ENCODE measurements at regions not wholly inside any gene's neighbourhood (a gene's known extent, or its start where the extent isn't known, plus 50 kb on each side); places are given as distances from the start of the nearest gene placed in this dataset.

GRCh38 chr5:68770551-68770950, 323.3 kb upstream of the SLC30A5 start:
- in situ Hi-C loops (cut with MboI): no loop called here
- DNase-seq (ENCODE audit: extremely low read depth in 1 of 4, low spot score in 3 of 4) (no peak), FAIRE-seq (no peak), ATAC-seq (no peak)
- Histone ChIP-seq H3K4me2 (ENCODE audit: insufficient read depth, low read length) (no peak overlapping the region), H3K27me3 (ENCODE audit: control insufficient read depth in 2 of 2, insufficient read depth in 2 of 2, low read length in 2 of 2) (peaks cover 2 to 10% of the 10 kb centered on the region in 2 experiments; a peak in 1 of 5 replicates), H3K9me1 (ENCODE audit: control insufficient read depth, insufficient read depth, low read length) (no peaks in the 10 kb centered on the region), H3K27ac (ENCODE audit: extremely low read depth, low read depth, low read length) (no peak overlapping the region), H2AFZ (ENCODE audit: low read depth, low read length) (no peak overlapping the region), H3K4me1 (replicated peaks in 1 of 2; ENCODE audit: control insufficient read depth in 2 of 2, insufficient read depth in 2 of 2, low read length in 2 of 2) (no peaks in the 10 kb centered on the region), H3K4me3 (no peak overlapping the region), H3K36me3 (ENCODE audit: control insufficient read depth, insufficient read depth, low read length) (no peaks in the 10 kb centered on the region), H4K20me1 (replicated peaks; ENCODE audit: control insufficient read depth, insufficient read depth, low read length) (no peaks in the 10 kb centered on the region), H3K9ac (ENCODE audit: insufficient read depth in 1 of 2, low read depth in 2 of 2, low read length in 2 of 2) (no peak overlapping the region), H3K79me2 (ENCODE audit: control insufficient read depth, insufficient read depth, low read length) (no peaks in the 10 kb centered on the region), H3K9me3 (replicated peaks; ENCODE audit: control insufficient read depth, insufficient read depth, low read depth, low read length) (no peaks in the 10 kb centered on the region)
- 0% methylated on average over 3 of the region's 3 CpGs for WGBS (ENCODE audit: insufficient coverage, low coverage, missing lambda C conversion rate)
- POLR2A ChIA-PET: no interaction called here
- CTCF ChIA-PET (ENCODE audit: low intra/inter-chr PET ratio): no interaction called here
- no TSS peak for BruUV-seq (replicated peaks)
- intact Hi-C loops (cut with micrococcal nuclease): no loop called here
- no peak for TF ChIP-seq ETS1 (conservative IDR thresholded peaks at IDR 0.05; ENCODE audit: control insufficient read depth, low read depth, low read length)
- TF ChIP-seq CEBPZ (IDR thresholded peaks at IDR 0.05; ENCODE audit: borderline replicate concordance, low read depth, low read length): no peak
- no peak for TF ChIP-seq TCF15 (CRISPR knock-in tag; IDR thresholded peaks at IDR 0.05)
- TF ChIP-seq RBM17 (IDR thresholded peaks at IDR 0.05; ENCODE audit: borderline replicate concordance, low read depth, low read length): no peak
- no peak for TF ChIP-seq CBX3 (IDR thresholded peaks at IDR 0.05; ENCODE audit: borderline replicate concordance in 1 of 2, low read length in 2 of 2)
- no peak for TF ChIP-seq ZNF589 (CRISPR knock-in tag; IDR thresholded peaks at IDR 0.05; ENCODE audit: low read depth)
- TF ChIP-seq SMARCB1 (IDR thresholded peaks at IDR 0.05; ENCODE audit: insufficient read length, low read depth): no peak
- TF ChIP-seq SPI1 (IDR thresholded peaks at IDR 0.05; ENCODE audit: borderline replicate concordance, low read depth, low read length): no peak
- TF ChIP-seq RBM25 (IDR thresholded peaks at IDR 0.05; ENCODE audit: low read depth, low read length, severe bottlenecking): no peak
- no peak for TF ChIP-seq ZSCAN29 (IDR thresholded peaks at IDR 0.05)
- no peak for TF ChIP-seq RFX1 (IDR thresholded peaks at IDR 0.05)

Measured in K562 (cell line).